ENCODE measurements at regions not wholly inside any gene's neighbourhood (a gene's known extent, or its start where the extent isn't known, plus 50 kb on each side); places are given as distances from the start of the nearest gene placed in this dataset.

GRCh38 chr21:35578831-35579471 lies 481.4 kb downstream of the SETD4 start:
- peak overlapping the region; percentile 97 for H3K27ac ChIP-seq (ENCODE audit: low read depth, low read length)
- peaks cover 69% of the 10 kb centered on the region for H3K4me1 ChIP-seq (ENCODE audit: control insufficient read depth, insufficient read depth, low read length, unreplicated experiment)
- peak overlapping the region; percentile 50; the same call in 1 of the 2 replicates for H3K4me3 ChIP-seq (ENCODE audit: low read depth, low read length)
- H3K36me3 ChIP-seq (ENCODE audit: insufficient read depth, low read length): no peaks in the 10 kb centered on the region
- no peaks in the 10 kb centered on the region for H3K79me2 ChIP-seq (ENCODE audit: control insufficient read depth, insufficient read depth, low read length, unreplicated experiment)
- no peaks in the 10 kb centered on the region for H3K27me3 ChIP-seq (ENCODE audit: insufficient read depth, low read length)
- peak overlapping the region; percentile 33 for H2AFZ ChIP-seq (ENCODE audit: low read length, unreplicated experiment)

- Histone ChIP-seq H3K36me3 (ENCODE audit: insufficient read depth, low read length) (no peaks in the 10 kb centered on the region), H2AFZ (ENCODE audit: low read length, unreplicated experiment) (peak overlapping the region; percentile 31), H3K27ac (ENCODE audit: low read depth, low read length) (peak overlapping the region; percentile 97), H3K4me1 (ENCODE audit: control insufficient read depth, insufficient read depth, low read length, unreplicated experiment) (peaks cover 71% of the 10 kb centered on the region), H3K79me2 (ENCODE audit: control insufficient read depth, insufficient read depth, low read length, unreplicated experiment) (no peaks in the 10 kb centered on the region), H3K4me3 (ENCODE audit: low read depth, low read length) (peak overlapping the region; percentile 50), H3K27me3 (ENCODE audit: insufficient read depth, low read length) (no peaks in the 10 kb centered on the region)
These were observed 482.0 kb downstream of the SETD4 start for GRCh38 chr21:35578347-35578782.

GRCh38 chr21:35575280-35575915 lies 484.9 kb downstream of the SETD4 start:
- no peak overlapping the region for H3K4me3 ChIP-seq (ENCODE audit: low read depth, low read length)
- no peaks in the 10 kb centered on the region for H3K79me2 ChIP-seq (ENCODE audit: control insufficient read depth, insufficient read depth, low read length, unreplicated experiment)
- H3K27ac ChIP-seq (ENCODE audit: low read depth, low read length): peak overlapping the region; percentile 54
- H3K4me1 ChIP-seq (ENCODE audit: control insufficient read depth, insufficient read depth, low read length, unreplicated experiment): peaks cover 54% of the 10 kb centered on the region
- no peak overlapping the region for H2AFZ ChIP-seq (ENCODE audit: low read length, unreplicated experiment)
- no peaks in the 10 kb centered on the region for H3K36me3 ChIP-seq (ENCODE audit: insufficient read depth, low read length)
- no peaks in the 10 kb centered on the region for H3K27me3 ChIP-seq (ENCODE audit: insufficient read depth, low read length)

GRCh38 chr21:35573472-35574374 lies 486.6 kb downstream of the SETD4 start:
- no peak overlapping the region for H3K4me3 ChIP-seq (ENCODE audit: low read depth, low read length)
- H3K4me1 ChIP-seq (ENCODE audit: control insufficient read depth, insufficient read depth, low read length, unreplicated experiment): peaks cover 39% of the 10 kb centered on the region
- H3K36me3 ChIP-seq (ENCODE audit: insufficient read depth, low read length): no peaks in the 10 kb centered on the region
- no peak overlapping the region for H3K27ac ChIP-seq (ENCODE audit: low read depth, low read length)
- H2AFZ ChIP-seq (ENCODE audit: low read length, unreplicated experiment): no peak overlapping the region
- no peaks in the 10 kb centered on the region for H3K79me2 ChIP-seq (ENCODE audit: control insufficient read depth, insufficient read depth, low read length, unreplicated experiment)
- no peaks in the 10 kb centered on the region for H3K27me3 ChIP-seq (ENCODE audit: insufficient read depth, low read length)

GRCh38 chr21:35571910-35572309 lies 488.4 kb downstream of the SETD4 start:
- no peaks in the 10 kb centered on the region for H3K36me3 ChIP-seq (ENCODE audit: insufficient read depth, low read length)
- H2AFZ ChIP-seq (ENCODE audit: low read length, unreplicated experiment): no peak overlapping the region
- H3K79me2 ChIP-seq (ENCODE audit: control insufficient read depth, insufficient read depth, low read length, unreplicated experiment): no peaks in the 10 kb centered on the region
- peaks cover 22% of the 10 kb centered on the region for H3K4me1 ChIP-seq (ENCODE audit: control insufficient read depth, insufficient read depth, low read length, unreplicated experiment)
- H3K27me3 ChIP-seq (ENCODE audit: insufficient read depth, low read length): no peaks in the 10 kb centered on the region
- no peak overlapping the region for H3K4me3 ChIP-seq (ENCODE audit: low read depth, low read length)
- H3K27ac ChIP-seq (ENCODE audit: low read depth, low read length): no peak overlapping the region

- H3K4me3 ChIP-seq (ENCODE audit: low read depth, low read length): no peak overlapping the region
- H3K36me3 ChIP-seq (ENCODE audit: insufficient read depth, low read length): no peaks in the 10 kb centered on the region
- H3K27ac ChIP-seq (ENCODE audit: low read depth, low read length): no peak overlapping the region
- H3K79me2 ChIP-seq (ENCODE audit: control insufficient read depth, insufficient read depth, low read length, unreplicated experiment): no peaks in the 10 kb centered on the region
- H3K27me3 ChIP-seq (ENCODE audit: insufficient read depth, low read length): no peaks in the 10 kb centered on the region
- H2AFZ ChIP-seq (ENCODE audit: low read length, unreplicated experiment): no peak overlapping the region
- peaks cover 16% of the 10 kb centered on the region for H3K4me1 ChIP-seq (ENCODE audit: control insufficient read depth, insufficient read depth, low read length, unreplicated experiment)
These were observed 491.7 kb downstream of the SETD4 start for GRCh38 chr21:35568643-35569042.

GRCh38 chr21:35566874-35567273 lies 493.5 kb downstream of the SETD4 start:
- Histone ChIP-seq H3K4me1 (ENCODE audit: control insufficient read depth, insufficient read depth, low read length, unreplicated experiment) (peaks cover 29% of the 10 kb centered on the region), H3K36me3 (ENCODE audit: insufficient read depth, low read length) (no peaks in the 10 kb centered on the region), H3K27ac (ENCODE audit: low read depth, low read length) (no peak overlapping the region), H3K4me3 (ENCODE audit: low read depth, low read length) (no peak overlapping the region), H2AFZ (ENCODE audit: low read length, unreplicated experiment) (no peak overlapping the region), H3K27me3 (ENCODE audit: insufficient read depth, low read length) (no peaks in the 10 kb centered on the region), H3K79me2 (ENCODE audit: control insufficient read depth, insufficient read depth, low read length, unreplicated experiment) (no peaks in the 10 kb centered on the region)

GRCh38 chr21:35565204-35565611 lies 495.1 kb downstream of the SETD4 start:
- Histone ChIP-seq H3K27me3 (ENCODE audit: insufficient read depth, low read length) (no peaks in the 10 kb centered on the region), H3K4me3 (ENCODE audit: low read depth, low read length) (peak overlapping the region; percentile 61), H3K79me2 (ENCODE audit: control insufficient read depth, insufficient read depth, low read length, unreplicated experiment) (no peaks in the 10 kb centered on the region), H3K36me3 (ENCODE audit: insufficient read depth, low read length) (no peaks in the 10 kb centered on the region), H2AFZ (ENCODE audit: low read length, unreplicated experiment) (peak overlapping the region; percentile 64), H3K4me1 (ENCODE audit: control insufficient read depth, insufficient read depth, low read length, unreplicated experiment) (peaks cover 34% of the 10 kb centered on the region), H3K27ac (ENCODE audit: low read depth, low read length) (peak overlapping the region; percentile 96)

- H3K79me2 ChIP-seq (ENCODE audit: control insufficient read depth, insufficient read depth, low read length, unreplicated experiment): no peaks in the 10 kb centered on the region
- peaks cover 44% of the 10 kb centered on the region for H3K4me1 ChIP-seq (ENCODE audit: control insufficient read depth, insufficient read depth, low read length, unreplicated experiment)
- H2AFZ ChIP-seq (ENCODE audit: low read length, unreplicated experiment): no peak overlapping the region
- no peaks in the 10 kb centered on the region for H3K27me3 ChIP-seq (ENCODE audit: insufficient read depth, low read length)
- H3K4me3 ChIP-seq (ENCODE audit: low read depth, low read length): peak overlapping the region; percentile 61
- no peaks in the 10 kb centered on the region for H3K36me3 ChIP-seq (ENCODE audit: insufficient read depth, low read length)
- H3K27ac ChIP-seq (ENCODE audit: low read depth, low read length): peak overlapping the region; percentile 96
These were observed 496.4 kb downstream of the SETD4 start for GRCh38 chr21:35563885-35564451.

GRCh38 chr21:35562876-35563275 lies 497.4 kb downstream of the SETD4 start:
- no peaks in the 10 kb centered on the region for H3K27me3 ChIP-seq (ENCODE audit: insufficient read depth, low read length)
- H3K4me1 ChIP-seq (ENCODE audit: control insufficient read depth, insufficient read depth, low read length, unreplicated experiment): peaks cover 50% of the 10 kb centered on the region
- H2AFZ ChIP-seq (ENCODE audit: low read length, unreplicated experiment): no peak overlapping the region
- H3K4me3 ChIP-seq (ENCODE audit: low read depth, low read length): peak overlapping the region; percentile 61; the same call in 1 of the 2 replicates
- no peaks in the 10 kb centered on the region for H3K36me3 ChIP-seq (ENCODE audit: insufficient read depth, low read length)
- H3K79me2 ChIP-seq (ENCODE audit: control insufficient read depth, insufficient read depth, low read length, unreplicated experiment): no peaks in the 10 kb centered on the region
- H3K27ac ChIP-seq (ENCODE audit: low read depth, low read length): peak overlapping the region; percentile 96

Measured in ACC112 (cell line).